ENCODE measurements at regions not wholly inside any gene's neighbourhood (a gene's known extent, or its start where the extent isn't known, plus 50 kb on each side); places are given as distances from the start of the nearest gene placed in this dataset.

- no peaks in the 10 kb centered on the region for H3K36me3 ChIP-seq (ENCODE audit: control insufficient read depth in 4 of 4, insufficient read depth in 4 of 4, low read length in 4 of 4)
- no peak for TF ChIP-seq CTCF (IDR thresholded peaks at IDR 0.05; ENCODE audit: control extremely low read depth, extremely low read depth)
- H3K4me3 ChIP-seq = no peak overlapping the region
- H3K4me1 ChIP-seq (ENCODE audit: control insufficient read depth in 5 of 5, insufficient read depth in 5 of 5, low read length in 5 of 5) = peaks cover 0 to 11% (median 2%) of the 10 kb centered on the region in 5 donors
- H3K9ac ChIP-seq (ENCODE audit: insufficient read depth in 1 of 2, low read length in 2 of 2) = no peak overlapping the region
- H3K27ac ChIP-seq (ENCODE audit: low read depth in 1 of 2, low read length in 1 of 2) = no peak overlapping the region
- H3K9me3 ChIP-seq (ENCODE audit: control insufficient read depth in 4 of 4, insufficient read depth in 3 of 4, low read length in 3 of 4) = no peaks in the 10 kb centered on the region
- no peaks in the 10 kb centered on the region for H3K27me3 ChIP-seq (ENCODE audit: control insufficient read depth in 3 of 3, insufficient read depth in 3 of 3, low read length in 2 of 3)
- 91 to 100% methylated on average over 2 of the region's 2 CpGs for WGBS, 2 donors
- ATAC-seq (ENCODE audit: insufficient read depth, low FRiP score) (no peak), DNase-seq (no peak)
These were observed 52.6 kb upstream of the KATNAL1 start for GRCh38 chr13:30359991-30360390.

- Histone ChIP-seq H3K9ac (ENCODE audit: insufficient read depth in 1 of 2, low read length in 2 of 2) (no peak overlapping the region), H3K27ac (ENCODE audit: low read depth in 1 of 2, low read length in 1 of 2) (no peak overlapping the region), H3K9me3 (ENCODE audit: control insufficient read depth in 4 of 4, insufficient read depth in 3 of 4, low read length in 3 of 4) (no peaks in the 10 kb centered on the region), H3K36me3 (ENCODE audit: control insufficient read depth in 4 of 4, insufficient read depth in 4 of 4, low read length in 4 of 4) (no peaks in the 10 kb centered on the region), H3K4me3 (no peak overlapping the region), H3K27me3 (ENCODE audit: control insufficient read depth in 3 of 3, insufficient read depth in 3 of 3, low read length in 2 of 3) (no peaks in the 10 kb centered on the region), H3K4me1 (ENCODE audit: control insufficient read depth in 5 of 5, insufficient read depth in 5 of 5, low read length in 5 of 5) (peaks cover 0 to 12% (median 4%) of the 10 kb centered on the region in 5 donors)
- no peak for ATAC-seq (ENCODE audit: insufficient read depth, low FRiP score)
- TF ChIP-seq CTCF (IDR thresholded peaks at IDR 0.05; ENCODE audit: control extremely low read depth, extremely low read depth) = no peak
- 79 to 91% methylated on average over 3 of the region's 3 CpGs for WGBS, 2 donors
- DNase-seq = no peak
These were observed 53.2 kb upstream of the KATNAL1 start for GRCh38 chr13:30360586-30360985.

- no peak overlapping the region for H3K27ac ChIP-seq (ENCODE audit: low read depth in 1 of 2, low read length in 1 of 2)
- H3K4me1 ChIP-seq (ENCODE audit: control insufficient read depth in 5 of 5, insufficient read depth in 5 of 5, low read length in 5 of 5) = peaks cover 0 to 12% (median 4%) of the 10 kb centered on the region in 5 donors
- H3K27me3 ChIP-seq (ENCODE audit: control insufficient read depth in 3 of 3, insufficient read depth in 3 of 3, low read length in 2 of 3) = no peaks in the 10 kb centered on the region
- ATAC-seq (ENCODE audit: insufficient read depth, low FRiP score) = no peak
- DNase-seq = peak in 1 of 3 donors; percentile 21
- H3K9me3 ChIP-seq (ENCODE audit: control insufficient read depth in 4 of 4, insufficient read depth in 3 of 4, low read length in 3 of 4) = no peaks in the 10 kb centered on the region
- H3K9ac ChIP-seq (ENCODE audit: insufficient read depth in 1 of 2, low read length in 2 of 2) = no peak overlapping the region
- 76 to 86% methylated on average over 6 of the region's 6 CpGs for WGBS, 2 donors
- no peak for TF ChIP-seq CTCF (IDR thresholded peaks at IDR 0.05; ENCODE audit: control extremely low read depth, extremely low read depth)
- no peaks in the 10 kb centered on the region for H3K36me3 ChIP-seq (ENCODE audit: control insufficient read depth in 4 of 4, insufficient read depth in 4 of 4, low read length in 4 of 4)
- H3K4me3 ChIP-seq = no peak overlapping the region
These were observed 54.8 kb upstream of the KATNAL1 start for GRCh38 chr13:30362005-30362788.

Measured in lung (tissue), 11 donors.